ENCODE measurements at regions not wholly inside any gene's neighbourhood (a gene's known extent, or its start where the extent isn't known, plus 50 kb on each side); places are given as distances from the start of the nearest gene placed in this dataset.

DNA sequence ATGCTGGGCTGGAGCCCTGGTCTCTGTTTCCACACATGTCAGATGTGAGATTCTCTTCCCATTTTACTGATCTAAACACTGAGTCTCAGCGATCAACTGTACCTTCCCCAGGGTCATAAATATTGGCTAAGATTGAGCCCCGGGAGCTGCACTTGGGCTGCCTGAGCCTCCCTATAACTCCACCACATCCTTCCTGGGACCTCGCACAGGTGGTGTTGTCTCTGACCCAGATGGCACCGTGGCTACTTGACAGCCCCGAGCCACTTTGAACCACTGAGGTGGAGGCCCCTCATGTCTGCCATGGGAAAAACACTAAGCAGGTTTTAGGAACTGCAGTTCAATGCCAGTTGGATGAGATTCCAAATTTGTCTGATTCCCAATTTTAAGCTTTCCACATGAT is 586.5 kb downstream of the IRX1 start:
- TF ChIP-seq, protein P1, sequence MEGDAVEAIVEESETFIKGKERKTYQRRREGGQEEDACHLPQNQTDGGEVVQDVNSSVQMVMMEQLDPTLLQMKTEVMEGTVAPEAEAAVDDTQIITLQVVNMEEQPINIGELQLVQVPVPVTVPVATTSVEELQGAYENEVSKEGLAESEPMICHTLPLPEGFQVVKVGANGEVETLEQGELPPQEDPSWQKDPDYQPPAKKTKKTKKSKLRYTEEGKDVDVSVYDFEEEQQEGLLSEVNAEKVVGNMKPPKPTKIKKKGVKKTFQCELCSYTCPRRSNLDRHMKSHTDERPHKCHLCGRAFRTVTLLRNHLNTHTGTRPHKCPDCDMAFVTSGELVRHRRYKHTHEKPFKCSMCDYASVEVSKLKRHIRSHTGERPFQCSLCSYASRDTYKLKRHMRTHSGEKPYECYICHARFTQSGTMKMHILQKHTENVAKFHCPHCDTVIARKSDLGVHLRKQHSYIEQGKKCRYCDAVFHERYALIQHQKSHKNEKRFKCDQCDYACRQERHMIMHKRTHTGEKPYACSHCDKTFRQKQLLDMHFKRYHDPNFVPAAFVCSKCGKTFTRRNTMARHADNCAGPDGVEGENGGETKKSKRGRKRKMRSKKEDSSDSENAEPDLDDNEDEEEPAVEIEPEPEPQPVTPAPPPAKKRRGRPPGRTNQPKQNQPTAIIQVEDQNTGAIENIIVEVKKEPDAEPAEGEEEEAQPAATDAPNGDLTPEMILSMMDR (IDR thresholded peaks at IDR 0.05): no peak
- no peak for TF ChIP-seq POLR2A (IDR thresholded peaks at IDR 0.05)

All from esophagus squamous epithelium (tissue), 4 donors.